ENCODE measurements at regions not wholly inside any gene's neighbourhood (a gene's known extent, or its start where the extent isn't known, plus 50 kb on each side); places are given as distances from the start of the nearest gene placed in this dataset.
"Not testable (repeated sequence)": the region's sequence is repeated elsewhere in the genome, so short reads cannot be mapped to it uniquely, and the experiment has no call there.

GRCh38 chr15:81870062-81870745, 175.6 kb downstream of the MEX3B start:
- H3K4me1 Mint-ChIP-seq; H3K36me3 Mint-ChIP-seq; H3K9me3 Mint-ChIP-seq; H3K27me3 Mint-ChIP-seq (ENCODE audit: low read depth); DNase-seq (ENCODE audit: low spot score in 2 of 2, unreplicated experiment in 2 of 2): not testable (repeated sequence)
- peak overlapping the region; percentile 71 for H3K4me3 Mint-ChIP-seq
- H3K27ac Mint-ChIP-seq = peak overlapping the region; percentile 88

GRCh38 chr15:81869161-81869954, 176.5 kb downstream of the MEX3B start:
- peaks cover 10% of the 10 kb centered on the region for H3K36me3 Mint-ChIP-seq

GRCh38 chr15:81865850-81866537, 179.8 kb downstream of the MEX3B start:
- Mint-ChIP-seq H3K27me3 (ENCODE audit: low read depth) (no peaks in the 10 kb centered on the region), H3K4me3 (no peak overlapping the region), H3K36me3 (peaks cover 18% of the 10 kb centered on the region), H3K27ac (no peak overlapping the region), H3K4me1 (no peaks in the 10 kb centered on the region), H3K9me3 (peaks cover 16% of the 10 kb centered on the region)
- DNase-seq (ENCODE audit: low spot score in 2 of 2, unreplicated experiment in 2 of 2) = no peak
- no peak for TF ChIP-seq CTCF (IDR thresholded peaks at IDR 0.05; ENCODE audit: unreplicated experiment)

More at GRCh38 chr15:81869161-81869954, 176.5 kb downstream of the MEX3B start:
- DNase-seq (ENCODE audit: low spot score in 2 of 2, unreplicated experiment in 2 of 2) = no peak
- no peaks in the 10 kb centered on the region for H3K4me1 Mint-ChIP-seq
- H3K27ac Mint-ChIP-seq = no peak overlapping the region
- TF ChIP-seq CTCF (IDR thresholded peaks at IDR 0.05; ENCODE audit: unreplicated experiment) = no peak
- peaks cover 12% of the 10 kb centered on the region for H3K9me3 Mint-ChIP-seq
- peak overlapping the region; percentile 71 for H3K4me3 Mint-ChIP-seq
- no peaks in the 10 kb centered on the region for H3K27me3 Mint-ChIP-seq (ENCODE audit: low read depth)

DNA sequence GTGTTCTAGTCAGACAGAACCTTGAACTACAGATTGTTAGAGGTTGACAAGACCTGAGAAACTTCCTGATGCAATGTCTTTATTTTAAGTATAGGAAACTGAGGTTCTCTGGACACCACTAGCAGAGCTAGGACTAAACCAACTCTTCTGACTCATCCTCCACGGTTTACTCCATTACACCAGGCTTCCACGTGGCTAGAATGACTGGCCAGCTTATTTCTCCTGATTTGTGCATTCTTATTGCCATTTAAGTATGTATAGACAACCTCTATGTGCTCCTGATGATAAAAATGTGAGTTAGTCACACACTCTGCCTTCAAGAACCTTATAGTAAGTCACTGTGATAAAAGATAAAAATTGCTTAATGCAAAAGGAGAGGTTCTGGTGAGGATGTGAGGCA, 182.7 kb downstream of the MEX3B start:
- Mint-ChIP-seq H3K4me3 (no peak overlapping the region), H3K36me3 (peaks cover 21% of the 10 kb centered on the region), H3K27ac (no peak overlapping the region), H3K4me1 (no peaks in the 10 kb centered on the region), H3K9me3 (peaks cover 11% of the 10 kb centered on the region), H3K27me3 (ENCODE audit: low read depth) (no peaks in the 10 kb centered on the region)
- no peak for DNase-seq (ENCODE audit: low spot score in 2 of 2, unreplicated experiment in 2 of 2)
- no peak for TF ChIP-seq CTCF (IDR thresholded peaks at IDR 0.05; ENCODE audit: unreplicated experiment)

DNA sequence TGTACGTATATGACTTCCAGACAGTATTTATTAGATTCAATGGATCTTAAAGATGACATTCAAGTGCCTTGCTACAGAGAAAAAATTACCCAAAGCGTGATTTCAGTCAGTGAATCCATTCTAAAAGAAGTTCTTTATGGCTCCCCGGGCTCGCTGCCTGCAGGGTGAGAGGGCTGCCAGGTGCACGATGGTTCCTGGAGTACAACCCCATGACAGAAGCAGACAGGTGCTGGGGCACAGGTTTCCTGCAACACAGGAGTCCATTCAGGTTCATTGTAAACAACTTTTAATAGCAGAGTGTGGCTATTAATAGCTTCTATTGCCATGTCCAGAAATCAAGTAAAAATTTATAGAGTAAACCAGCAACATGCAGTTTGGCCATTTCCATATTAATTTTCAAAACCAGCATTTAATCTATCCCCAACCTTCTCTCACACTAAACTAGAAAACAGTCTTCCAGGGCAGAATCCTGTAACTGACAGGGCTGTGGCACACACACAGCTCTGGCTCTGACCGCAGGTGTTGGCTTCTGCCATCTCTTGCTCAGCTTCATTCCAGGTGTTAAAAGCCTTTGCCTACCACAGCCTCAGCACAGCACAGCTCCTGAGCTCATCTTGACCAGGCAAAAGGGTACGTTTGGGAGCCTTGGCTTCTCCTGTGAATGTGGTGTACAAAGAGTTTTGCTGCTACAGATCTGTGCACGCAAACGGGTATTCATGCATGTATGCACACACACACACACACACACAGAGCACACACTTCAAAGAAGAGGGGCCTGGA, 185.9 kb downstream of the MEX3B start:
- no peak for TF ChIP-seq CTCF (IDR thresholded peaks at IDR 0.05; ENCODE audit: unreplicated experiment)

More for the DNA sequence above, 185.9 kb downstream of the MEX3B start:
- no peaks in the 10 kb centered on the region for H3K4me1 Mint-ChIP-seq
- no peak overlapping the region for H3K27ac Mint-ChIP-seq
- H3K9me3 Mint-ChIP-seq = peaks cover 12% of the 10 kb centered on the region
- H3K36me3 Mint-ChIP-seq = peaks cover 26% of the 10 kb centered on the region
- no peak overlapping the region for H3K4me3 Mint-ChIP-seq
- DNase-seq (ENCODE audit: low spot score in 2 of 2, unreplicated experiment in 2 of 2) = no peak
- no peaks in the 10 kb centered on the region for H3K27me3 Mint-ChIP-seq (ENCODE audit: low read depth)
